Left ventricle myocardium inferior (tissue), 1 donor: ENCODE measurements at regions not wholly inside any gene's neighbourhood (a gene's known extent, or its start where the extent isn't known, plus 50 kb on each side); places are given as distances from the start of the nearest gene placed in this dataset.

Experiments
- DNase-seq: peaks from one replicate; pipeline ENCODE4 v3.0.0-alpha.2; 2020
- H3K27ac ChIP-seq: fragments of 200-600 bp; replicated peaks from 2 replicates; pipeline ENCODE4 v1.8.0; 2021
- H3K27me3 ChIP-seq: fragments of 200-600 bp; 2 replicates; pipeline ENCODE4 v1.8.0; 2021; ENCODE audit warnings: low read depth
- H3K36me3 ChIP-seq: fragments of 200-600 bp; 2 replicates; pipeline ENCODE4 v1.8.0; 2021
- H3K4me1 ChIP-seq: fragments of 200-600 bp; 2 replicates; pipeline ENCODE4 v1.8.0; 2021
- H3K4me3 ChIP-seq: fragments of 200-600 bp; 2 replicates; pipeline ENCODE4 v1.8.0; 2021; ENCODE audit warnings: mild to moderate bottlenecking, moderate library complexity
- H3K9me3 ChIP-seq: fragments of 200-600 bp; replicated peaks from 2 replicates; pipeline ENCODE4 v1.8.0; 2021
- CTCF ChIP-seq: fragments of 200-600 bp; IDR thresholded peaks from 2 replicates; pipeline ENCODE4 v1.8.0; 2021; ENCODE audit warnings: antibody characterized with exemption, mild to moderate bottlenecking, borderline replicate concordance
- intact Hi-C: fragments of 100-400 bp; cut with micrococcal nuclease; formaldehyde crosslinking; loops from one replicate; pipeline ENCODE4 v1.11.0; 2022
- donor health status: DM: no; HTN: yes; CAD: no; lungs with severe emphysema.

- H3K4me1 ChIP-seq = no peaks in the 10 kb centered on the region
- no peak for DNase-seq
- H3K4me3 ChIP-seq = no peak overlapping the region
- TF ChIP-seq CTCF = no peak
- peaks cover 5% of the 10 kb centered on the region for H3K9me3 ChIP-seq
- H3K36me3 ChIP-seq = no peaks in the 10 kb centered on the region
- intact Hi-C loops = no loop called here
- peaks cover 60% of the 10 kb centered on the region for H3K27me3 ChIP-seq
- H3K27ac ChIP-seq = no peak overlapping the region
These were observed 279.0 kb downstream of the PTPRU start for GRCh38 chr1:29515170-29515955.

GRCh38 chr1:29514361-29515169 is 278.2 kb downstream of the PTPRU start:
- Histone ChIP-seq H3K4me3 (no peak overlapping the region), H3K27ac (no peak overlapping the region), H3K4me1 (no peaks in the 10 kb centered on the region), H3K9me3 (peaks cover 5% of the 10 kb centered on the region), H3K27me3 (peaks cover 57% of the 10 kb centered on the region), H3K36me3 (no peaks in the 10 kb centered on the region)
- intact Hi-C loops = no loop called here
- DNase-seq = no peak
- TF ChIP-seq CTCF = no peak

GRCh38 chr1:29513357-29513756 is 277.0 kb downstream of the PTPRU start:
- peaks cover 5% of the 10 kb centered on the region for H3K9me3 ChIP-seq
- intact Hi-C loops = no loop called here
- H3K27ac ChIP-seq = no peak overlapping the region
- H3K4me1 ChIP-seq = no peaks in the 10 kb centered on the region
- H3K36me3 ChIP-seq = no peaks in the 10 kb centered on the region
- peaks cover 60% of the 10 kb centered on the region for H3K27me3 ChIP-seq
- DNase-seq = peak; percentile 22
- H3K4me3 ChIP-seq = no peak overlapping the region
- peak; percentile 65 for TF ChIP-seq CTCF

- TF ChIP-seq CTCF = no peak
- intact Hi-C loops = no loop called here
- no peaks in the 10 kb centered on the region for H3K4me1 ChIP-seq
- peaks cover 5% of the 10 kb centered on the region for H3K9me3 ChIP-seq
- no peak overlapping the region for H3K4me3 ChIP-seq
- H3K36me3 ChIP-seq = no peaks in the 10 kb centered on the region
- no peak for DNase-seq
- H3K27me3 ChIP-seq = peaks cover 58% of the 10 kb centered on the region
- no peak overlapping the region for H3K27ac ChIP-seq
These were observed 275.1 kb downstream of the PTPRU start for GRCh38 chr1:29511436-29511835.

- H3K27ac ChIP-seq = no peak overlapping the region
- no peaks in the 10 kb centered on the region for H3K4me1 ChIP-seq
- intact Hi-C loops = no loop called here
- H3K27me3 ChIP-seq = peaks cover 67% of the 10 kb centered on the region
- peaks cover 5% of the 10 kb centered on the region for H3K9me3 ChIP-seq
- TF ChIP-seq CTCF = no peak
- no peaks in the 10 kb centered on the region for H3K36me3 ChIP-seq
- H3K4me3 ChIP-seq = no peak overlapping the region
- no peak for DNase-seq
These were observed 272.3 kb downstream of the PTPRU start for GRCh38 chr1:29508458-29509107.
